ENCODE measurements at regions not wholly inside any gene's neighbourhood (a gene's known extent, or its start where the extent isn't known, plus 50 kb on each side); places are given as distances from the start of the nearest gene placed in this dataset.

GRCh38 chrX:13411496-13412207 lies 91.8 kb upstream of the ATXN3L start:
- no peak for TF ChIP-seq CTCF (optimal IDR thresholded peaks at IDR 0.05 in 1 of 3, IDR thresholded peaks at IDR 0.05 in 1 of 3, conservative IDR thresholded peaks at IDR 0.05 in 1 of 3; ENCODE audit: extremely low read depth in 1 of 3, insufficient read depth in 2 of 3, low read length in 3 of 3)
- no peak for TF ChIP-seq EZH2 (IDR thresholded peaks at IDR 0.05; ENCODE audit: low read length)

Data from keratinocyte (primary cell).